ENCODE measurements at regions not wholly inside any gene's neighbourhood (a gene's known extent, or its start where the extent isn't known, plus 50 kb on each side); places are given as distances from the start of the nearest gene placed in this dataset.

DNA sequence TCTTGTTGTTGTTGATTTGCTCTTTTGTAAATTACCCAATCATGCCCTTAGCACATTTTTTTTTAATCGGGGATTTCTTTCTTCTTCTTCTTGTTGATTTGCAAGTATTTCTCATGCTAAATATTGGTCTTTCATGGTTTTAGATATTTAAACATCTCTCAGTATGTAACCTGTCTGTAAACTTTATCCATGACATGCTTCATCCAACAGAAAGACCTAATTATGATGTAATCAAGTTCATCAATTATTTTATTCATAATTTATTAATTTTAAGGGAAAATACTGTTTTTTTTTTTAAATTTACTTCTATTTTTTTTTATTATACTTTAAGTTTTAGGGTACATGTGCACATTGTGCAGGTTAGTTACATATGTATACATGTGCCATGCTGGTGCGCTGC lies 69.8 kb downstream of the TNFSF18 start:
- no peak for DNase-seq (ENCODE audit: low read depth)
